ENCODE measurements at regions not wholly inside any gene's neighbourhood (a gene's known extent, or its start where the extent isn't known, plus 50 kb on each side); places are given as distances from the start of the nearest gene placed in this dataset.

DNA sequence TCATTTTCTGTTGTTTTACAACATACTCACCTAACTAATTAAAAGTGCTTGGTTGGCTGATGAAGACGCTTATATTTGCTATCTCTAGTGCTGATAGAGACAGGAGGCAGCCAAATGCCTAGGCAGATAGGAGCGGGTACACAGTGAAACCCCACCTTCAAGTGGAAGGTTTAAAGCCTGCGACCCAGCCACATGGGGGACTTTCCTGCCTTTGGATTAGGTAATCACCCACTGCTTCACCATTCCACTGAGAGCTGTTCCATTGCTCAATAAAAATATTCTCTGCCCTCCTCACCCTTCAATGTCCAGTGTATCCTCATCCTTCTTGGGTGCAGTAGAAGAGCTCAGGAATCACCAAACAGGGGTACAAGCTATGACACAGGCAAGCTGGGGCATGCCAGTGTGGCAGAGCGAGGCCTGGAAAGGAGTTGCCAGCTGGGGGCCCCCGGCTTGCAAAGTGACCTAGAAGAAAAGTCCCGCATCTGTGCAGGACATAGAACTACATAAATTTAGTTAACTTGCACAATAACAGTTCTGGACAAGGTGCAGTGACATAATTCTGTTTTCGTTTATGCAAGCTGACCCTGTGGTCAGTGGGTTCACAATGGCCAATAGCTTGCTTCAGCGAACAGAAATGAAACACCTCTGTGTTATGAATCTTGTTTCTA lies 112.0 kb upstream of the MLIP start:
- TF ChIP-seq, protein P1, sequence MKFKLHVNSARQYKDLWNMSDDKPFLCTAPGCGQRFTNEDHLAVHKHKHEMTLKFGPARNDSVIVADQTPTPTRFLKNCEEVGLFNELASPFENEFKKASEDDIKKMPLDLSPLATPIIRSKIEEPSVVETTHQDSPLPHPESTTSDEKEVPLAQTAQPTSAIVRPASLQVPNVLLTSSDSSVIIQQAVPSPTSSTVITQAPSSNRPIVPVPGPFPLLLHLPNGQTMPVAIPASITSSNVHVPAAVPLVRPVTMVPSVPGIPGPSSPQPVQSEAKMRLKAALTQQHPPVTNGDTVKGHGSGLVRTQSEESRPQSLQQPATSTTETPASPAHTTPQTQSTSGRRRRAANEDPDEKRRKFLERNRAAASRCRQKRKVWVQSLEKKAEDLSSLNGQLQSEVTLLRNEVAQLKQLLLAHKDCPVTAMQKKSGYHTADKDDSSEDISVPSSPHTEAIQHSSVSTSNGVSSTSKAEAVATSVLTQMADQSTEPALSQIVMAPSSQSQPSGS (IDR thresholded peaks at IDR 0.05; ENCODE audit: low read length) = no peak
- TF ChIP-seq CHD1 (IDR thresholded peaks at IDR 0.05; ENCODE audit: low read depth, low read length) = no peak
- TF ChIP-seq TAF7 (optimal IDR thresholded peaks at IDR 0.05; ENCODE audit: borderline replicate concordance, low read depth, low read length) = no peak
- TF ChIP-seq CTCF (IDR thresholded peaks at IDR 0.05; ENCODE audit: control extremely low read depth in 1 of 3, insufficient read depth in 1 of 3, low read depth in 1 of 3, low read length in 3 of 3) = no peak
- no peak for TF ChIP-seq RFX5 (IDR thresholded peaks at IDR 0.05; ENCODE audit: borderline replicate concordance, low read depth, low read length)
- TF ChIP-seq EP300 (IDR thresholded peaks at IDR 0.05; ENCODE audit: borderline replicate concordance in 1 of 2, low read depth in 2 of 2, low read length in 2 of 2) = no peak
- TF ChIP-seq EZH2 (IDR thresholded peaks at IDR 0.05; ENCODE audit: low read depth, low read length, severe bottlenecking) = no peak
- TF ChIP-seq MAX (IDR thresholded peaks at IDR 0.05) = no peak
- TF ChIP-seq POLR2A (IDR thresholded peaks at IDR 0.05; ENCODE audit: control extremely low read depth in 1 of 2, low read depth in 2 of 2, low read length in 2 of 2) = no peak
- no peak for TF ChIP-seq JUND (IDR thresholded peaks at IDR 0.05; ENCODE audit: low read length)
- TF ChIP-seq JUN (IDR thresholded peaks at IDR 0.05; ENCODE audit: low read depth, low read length) = no peak

Data from H1 (cell line).